ENCODE measurements at regions not wholly inside any gene's neighbourhood (a gene's known extent, or its start where the extent isn't known, plus 50 kb on each side); places are given as distances from the start of the nearest gene placed in this dataset.

GRCh38 chr1:226470921-226471866 is 63.3 kb upstream of the PARP1 start:
- no peaks in the 10 kb centered on the region for H3K4me1 Mint-ChIP-seq (ENCODE audit: low read depth)
- H3K9me3 Mint-ChIP-seq (ENCODE audit: low read depth) = no peaks in the 10 kb centered on the region
- no peak overlapping the region for H3K4me3 Mint-ChIP-seq (ENCODE audit: unreplicated experiment)
- TF ChIP-seq CTCF (IDR thresholded peaks at IDR 0.05) = no peak
- H3K27me3 Mint-ChIP-seq (ENCODE audit: low read depth) = peaks cover 40% of the 10 kb centered on the region
- DNase-seq (ENCODE audit: low spot score) = no peak
- H3K27ac Mint-ChIP-seq (ENCODE audit: unreplicated experiment) = no peak overlapping the region
- H3K36me3 Mint-ChIP-seq (ENCODE audit: low read depth) = peaks cover 2% of the 10 kb centered on the region

- H3K4me3 Mint-ChIP-seq (ENCODE audit: unreplicated experiment) = no peak overlapping the region
- H3K4me1 Mint-ChIP-seq (ENCODE audit: low read depth) = no peaks in the 10 kb centered on the region
- no peak overlapping the region for H3K27ac Mint-ChIP-seq (ENCODE audit: unreplicated experiment)
- H3K36me3 Mint-ChIP-seq (ENCODE audit: low read depth) = peaks cover 2% of the 10 kb centered on the region
- DNase-seq (ENCODE audit: low spot score) = no peak
- H3K9me3 Mint-ChIP-seq (ENCODE audit: low read depth) = no peaks in the 10 kb centered on the region
- peaks cover 31% of the 10 kb centered on the region for H3K27me3 Mint-ChIP-seq (ENCODE audit: low read depth)
- TF ChIP-seq CTCF (IDR thresholded peaks at IDR 0.05) = no peak
Observed at GRCh38 chr1:226473325-226473724, 65.4 kb upstream of the PARP1 start.

GRCh38 chr1:226474041-226474440 is 66.1 kb upstream of the PARP1 start:
- H3K9me3 Mint-ChIP-seq (ENCODE audit: low read depth) = no peaks in the 10 kb centered on the region
- no peak overlapping the region for H3K4me3 Mint-ChIP-seq (ENCODE audit: unreplicated experiment)
- H3K27me3 Mint-ChIP-seq (ENCODE audit: low read depth) = peaks cover 29% of the 10 kb centered on the region
- TF ChIP-seq CTCF (IDR thresholded peaks at IDR 0.05) = no peak
- DNase-seq (ENCODE audit: low spot score) = no peak
- H3K4me1 Mint-ChIP-seq (ENCODE audit: low read depth) = no peaks in the 10 kb centered on the region
- peaks cover 2% of the 10 kb centered on the region for H3K36me3 Mint-ChIP-seq (ENCODE audit: low read depth)
- no peak overlapping the region for H3K27ac Mint-ChIP-seq (ENCODE audit: unreplicated experiment)

- Mint-ChIP-seq H3K4me1 (ENCODE audit: low read depth) (no peaks in the 10 kb centered on the region), H3K4me3 (ENCODE audit: unreplicated experiment) (no peak overlapping the region), H3K36me3 (ENCODE audit: low read depth) (peaks cover 2% of the 10 kb centered on the region), H3K27ac (ENCODE audit: unreplicated experiment) (no peak overlapping the region), H3K9me3 (ENCODE audit: low read depth) (no peaks in the 10 kb centered on the region), H3K27me3 (ENCODE audit: low read depth) (peaks cover 29% of the 10 kb centered on the region)
- DNase-seq (ENCODE audit: low spot score) = no peak
- TF ChIP-seq CTCF (IDR thresholded peaks at IDR 0.05) = no peak
Observed at GRCh38 chr1:226474443-226475141, 66.7 kb upstream of the PARP1 start.

GRCh38 chr1:226475142-226475511 is 67.2 kb upstream of the PARP1 start:
- no peak for DNase-seq (ENCODE audit: low spot score)
- H3K4me1 Mint-ChIP-seq (ENCODE audit: low read depth) = no peaks in the 10 kb centered on the region
- peaks cover 29% of the 10 kb centered on the region for H3K27me3 Mint-ChIP-seq (ENCODE audit: low read depth)
- no peak for TF ChIP-seq CTCF (IDR thresholded peaks at IDR 0.05)
- no peak overlapping the region for H3K27ac Mint-ChIP-seq (ENCODE audit: unreplicated experiment)
- peaks cover 2% of the 10 kb centered on the region for H3K36me3 Mint-ChIP-seq (ENCODE audit: low read depth)
- H3K4me3 Mint-ChIP-seq (ENCODE audit: unreplicated experiment) = no peak overlapping the region
- no peaks in the 10 kb centered on the region for H3K9me3 Mint-ChIP-seq (ENCODE audit: low read depth)
